C4-2B (cell line): ENCODE measurements at regions not wholly inside any gene's neighbourhood (a gene's known extent, or its start where the extent isn't known, plus 50 kb on each side); places are given as distances from the start of the nearest gene placed in this dataset.

Source experiments
- CTCF ChIP-seq: fragments of 450-650 bp; conservative IDR thresholded peaks from 2 replicates; pipeline ENCODE4 v1.5.1; 2017; ENCODE audit warnings: mild to moderate bottlenecking
- ZFX ChIP-seq: fragments of 450-650 bp; IDR thresholded peaks from 2 replicates; pipeline ENCODE4 v1.6.1; 2017

- no peak for TF ChIP-seq CTCF
- no peak for TF ChIP-seq ZFX
These were observed 78.2 kb downstream of the PTHLH start for GRCh38 chr12:27894309-27894708.
